BLaER1 (cell line): ENCODE measurements at regions not wholly inside any gene's neighbourhood (a gene's known extent, or its start where the extent isn't known, plus 50 kb on each side); places are given as distances from the start of the nearest gene placed in this dataset.

ENCODE experiments used
- H3K27ac ChIP-seq: shearing (Covaris generic); formaldehyde crosslinking; 2 replicates; pipeline ENCODE4 v1.8.1; 2022
- H3K27me3 ChIP-seq: shearing (Covaris generic); formaldehyde crosslinking; 2 replicates; pipeline ENCODE4 v1.8.1; 2022
- H3K36me3 ChIP-seq: shearing (Covaris generic); formaldehyde crosslinking; 2 replicates; pipeline ENCODE4 v1.8.1; 2022
- H3K4me1 ChIP-seq: shearing (Covaris generic); formaldehyde crosslinking; 2 replicates; pipeline ENCODE4 v1.8.1; 2022
- H3K4me2 ChIP-seq: shearing (Covaris generic); formaldehyde crosslinking; 2 replicates; pipeline ENCODE4 v1.8.1; 2022
- H3K4me3 ChIP-seq: shearing (Covaris generic); formaldehyde crosslinking; 2 replicates; pipeline ENCODE4 v1.8.1; 2022
- H3K9ac ChIP-seq: shearing (Covaris generic); formaldehyde crosslinking; 2 replicates; pipeline ENCODE4 v1.8.1; 2022
- H3K9me3 ChIP-seq: shearing (Covaris generic); formaldehyde crosslinking; 2 replicates; pipeline ENCODE4 v1.8.1; 2022
- H4K20me1 ChIP-seq: shearing (Covaris generic); formaldehyde crosslinking; 2 replicates; pipeline ENCODE4 v1.8.1; 2022
- Cebpa-rat ChIP-seq: shearing (Covaris generic); IDR thresholded peaks from 2 replicates; pipeline ENCODE4 v1.8.1; 2022

DNA sequence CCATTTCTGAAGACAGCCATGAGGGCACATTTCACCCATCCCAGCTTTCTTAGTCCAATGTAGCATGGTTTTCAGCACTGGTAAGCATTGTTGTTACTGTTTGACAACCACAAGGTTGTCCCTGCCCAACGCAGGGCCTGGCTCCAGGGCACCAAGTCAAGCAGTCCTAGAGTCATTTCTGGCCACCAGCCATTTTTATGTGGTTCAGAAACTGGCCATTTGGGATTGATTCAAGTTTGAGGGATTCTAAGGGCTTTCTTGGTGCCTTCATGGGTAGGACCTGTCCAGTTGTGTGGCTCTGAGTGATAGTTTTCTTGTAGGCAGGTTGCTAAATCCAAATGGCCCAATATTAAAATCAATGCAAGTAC lies 535.4 kb upstream of the USP24 start:
- Histone ChIP-seq H3K9ac (no peak overlapping the region), H3K4me3 (no peak overlapping the region), H3K27ac (no peak overlapping the region), H3K9me3 (peaks cover 10% of the 10 kb centered on the region), H3K4me1 (no peaks in the 10 kb centered on the region), H3K27me3 (no peaks in the 10 kb centered on the region; the same call in 1 of the 2 replicates), H4K20me1 (no peaks in the 10 kb centered on the region), H3K4me2 (no peak overlapping the region), H3K36me3 (no peaks in the 10 kb centered on the region)
- no peak for TF ChIP-seq Cebpa-rat

DNA sequence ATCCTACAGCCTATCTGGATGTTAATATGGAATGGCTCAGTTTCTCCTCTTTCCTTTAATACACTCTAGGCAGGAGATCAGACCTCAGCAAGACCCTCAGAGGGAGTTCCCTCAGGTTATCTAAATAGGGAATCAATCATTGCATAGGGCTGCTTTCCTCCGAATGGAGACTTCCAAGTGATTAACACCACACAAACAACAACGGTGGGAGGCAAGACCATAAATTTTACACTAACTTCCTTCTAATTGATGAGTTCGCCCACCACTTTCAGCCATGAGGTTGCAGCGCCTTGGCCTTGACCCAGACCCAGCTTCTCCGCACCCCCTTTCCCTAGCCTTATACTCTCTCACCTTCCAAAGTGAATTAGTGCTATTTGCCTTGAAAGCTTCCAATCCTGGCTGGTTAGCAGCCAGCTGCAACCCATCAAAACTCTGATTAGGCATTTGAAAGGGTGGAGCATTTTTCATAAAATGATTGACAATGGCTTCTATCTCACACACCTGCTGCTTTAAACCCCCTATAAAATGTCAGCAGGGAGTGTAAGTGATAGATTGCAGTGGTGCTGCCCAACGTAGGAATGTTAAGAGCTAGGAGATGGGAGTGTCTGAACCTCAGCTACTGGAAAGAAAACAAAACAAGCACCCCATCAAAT lies 534.9 kb upstream of the USP24 start:
- no peak overlapping the region for H3K4me2 ChIP-seq
- H3K9ac ChIP-seq, result no peak overlapping the region
- no peaks in the 10 kb centered on the region; the same call in 1 of the 2 replicates for H3K27me3 ChIP-seq
- no peak overlapping the region for H3K4me3 ChIP-seq
- no peak for TF ChIP-seq Cebpa-rat
- no peaks in the 10 kb centered on the region for H3K36me3 ChIP-seq
- H4K20me1 ChIP-seq, result no peaks in the 10 kb centered on the region
- peaks cover 10% of the 10 kb centered on the region for H3K9me3 ChIP-seq
- H3K4me1 ChIP-seq, result no peaks in the 10 kb centered on the region
- H3K27ac ChIP-seq, result no peak overlapping the region

DNA sequence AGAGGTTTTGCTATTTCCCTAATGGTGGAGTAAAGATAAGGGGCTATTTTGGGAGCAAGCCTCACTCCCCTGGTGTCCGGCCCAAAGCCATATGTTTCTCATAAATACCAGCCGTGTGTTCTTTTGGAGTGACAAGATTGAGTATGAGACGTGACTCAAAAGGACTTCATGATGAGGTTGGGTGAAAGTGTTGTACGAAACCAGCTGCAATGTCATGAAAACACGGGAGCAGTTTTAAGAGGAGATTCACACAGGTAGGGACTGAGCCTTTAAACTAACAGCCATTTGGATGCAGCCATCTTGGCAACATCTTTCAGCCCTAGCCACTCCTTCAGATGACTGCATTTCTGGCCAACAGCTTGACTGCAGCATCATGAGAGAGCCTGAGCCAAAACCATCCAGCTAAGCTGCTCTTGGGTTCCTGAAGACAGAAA lies 532.3 kb upstream of the USP24 start:
- no peak overlapping the region for H3K4me3 ChIP-seq
- no peaks in the 10 kb centered on the region for H3K36me3 ChIP-seq
- no peaks in the 10 kb centered on the region for H4K20me1 ChIP-seq
- H3K4me1 ChIP-seq, result no peaks in the 10 kb centered on the region
- no peak overlapping the region for H3K27ac ChIP-seq
- peaks cover 10% of the 10 kb centered on the region for H3K9me3 ChIP-seq
- H3K27me3 ChIP-seq, result no peaks in the 10 kb centered on the region; the same call in 1 of the 2 replicates
- no peak overlapping the region for H3K4me2 ChIP-seq
- no peak for TF ChIP-seq Cebpa-rat
- no peak overlapping the region for H3K9ac ChIP-seq

DNA sequence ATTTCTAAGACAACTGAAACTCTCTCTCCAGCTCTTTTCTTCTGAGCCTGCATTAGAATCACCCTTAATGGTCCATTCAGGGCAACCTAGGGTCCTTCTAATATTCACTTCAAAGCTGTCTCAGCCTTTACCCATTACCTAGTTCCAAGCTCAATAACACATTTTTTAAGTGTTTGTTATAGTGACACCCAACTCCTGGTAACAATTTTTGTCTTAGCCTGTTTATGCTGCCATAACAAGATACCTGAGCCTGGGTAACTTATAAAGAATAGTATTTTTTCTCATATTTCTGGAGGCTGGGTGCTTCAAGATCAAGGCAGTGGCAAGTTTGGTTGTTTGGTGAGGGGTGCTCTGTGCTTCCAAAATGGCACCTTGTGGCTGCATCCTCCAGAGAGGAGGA lies 531.5 kb upstream of the USP24 start:
- no peaks in the 10 kb centered on the region for H3K4me1 ChIP-seq
- no peaks in the 10 kb centered on the region; the same call in 1 of the 2 replicates for H3K27me3 ChIP-seq
- H3K4me3 ChIP-seq, result no peak overlapping the region
- H4K20me1 ChIP-seq, result no peaks in the 10 kb centered on the region
- no peak overlapping the region for H3K9ac ChIP-seq
- H3K4me2 ChIP-seq, result no peak overlapping the region
- H3K27ac ChIP-seq, result no peak overlapping the region
- no peaks in the 10 kb centered on the region for H3K36me3 ChIP-seq
- peaks cover 10% of the 10 kb centered on the region for H3K9me3 ChIP-seq
- TF ChIP-seq Cebpa-rat, result no peak

DNA sequence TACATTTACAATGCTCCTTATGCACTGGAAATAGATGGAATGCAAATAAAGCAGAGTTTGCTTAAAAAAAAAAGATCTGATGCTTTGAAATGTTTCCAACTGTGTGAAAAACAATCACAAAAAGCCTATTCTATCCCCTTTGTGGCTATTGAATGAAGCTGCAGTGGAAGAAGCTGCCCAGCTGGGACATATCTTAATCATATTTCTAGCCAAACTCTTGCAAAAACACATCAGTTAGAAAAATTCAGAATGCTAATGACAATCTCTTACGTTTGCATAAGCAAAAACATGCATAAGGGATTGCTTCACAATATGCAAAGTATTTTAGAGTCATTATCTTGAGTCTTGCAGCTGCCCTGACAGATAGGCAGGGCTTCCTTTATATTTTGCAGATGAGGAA lies 526.4 kb upstream of the USP24 start:
- H3K4me2 ChIP-seq, result no peak overlapping the region

DNA sequence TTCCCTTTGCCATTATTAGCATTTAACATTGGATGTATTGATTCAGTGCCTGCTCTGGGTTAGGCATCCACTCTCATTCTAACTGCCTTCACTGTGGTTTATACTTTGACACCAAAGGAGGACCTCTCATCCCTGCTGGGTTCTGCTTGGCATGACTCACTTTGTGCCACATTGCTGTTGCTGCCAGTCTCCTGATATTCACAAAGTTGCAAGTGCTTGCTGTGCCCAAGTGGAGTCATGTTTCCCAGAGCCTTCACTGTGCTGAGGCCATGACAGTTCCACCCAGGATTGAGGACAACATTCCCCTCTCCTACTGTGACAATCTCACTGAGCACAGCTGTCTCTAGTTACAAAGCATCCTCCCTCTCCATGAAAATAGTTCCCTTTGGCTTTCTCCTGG lies 519.9 kb upstream of the USP24 start:
- H3K27ac ChIP-seq, result no peak overlapping the region
- no peaks in the 10 kb centered on the region for H3K4me1 ChIP-seq
- no peak for TF ChIP-seq Cebpa-rat
- no peak overlapping the region for H3K4me3 ChIP-seq
- H3K27me3 ChIP-seq, result no peaks in the 10 kb centered on the region
- no peak overlapping the region for H3K9ac ChIP-seq
- H4K20me1 ChIP-seq, result no peaks in the 10 kb centered on the region
- H3K36me3 ChIP-seq, result no peaks in the 10 kb centered on the region
- H3K4me2 ChIP-seq, result no peak overlapping the region
- H3K9me3 ChIP-seq, result 0 out of 2 replicates have a peak, but pooled peaks cover 4% of the 10 kb centered on the region

More for the DNA sequence above, 526.4 kb upstream of the USP24 start:
- Histone ChIP-seq H3K4me3 (no peak overlapping the region), H3K27ac (no peak overlapping the region), H4K20me1 (no peaks in the 10 kb centered on the region), H3K9me3 (peaks cover 6% of the 10 kb centered on the region), H3K9ac (no peak overlapping the region), H3K4me1 (no peaks in the 10 kb centered on the region), H3K36me3 (no peaks in the 10 kb centered on the region), H3K27me3 (no peaks in the 10 kb centered on the region)
- no peak for TF ChIP-seq Cebpa-rat

DNA sequence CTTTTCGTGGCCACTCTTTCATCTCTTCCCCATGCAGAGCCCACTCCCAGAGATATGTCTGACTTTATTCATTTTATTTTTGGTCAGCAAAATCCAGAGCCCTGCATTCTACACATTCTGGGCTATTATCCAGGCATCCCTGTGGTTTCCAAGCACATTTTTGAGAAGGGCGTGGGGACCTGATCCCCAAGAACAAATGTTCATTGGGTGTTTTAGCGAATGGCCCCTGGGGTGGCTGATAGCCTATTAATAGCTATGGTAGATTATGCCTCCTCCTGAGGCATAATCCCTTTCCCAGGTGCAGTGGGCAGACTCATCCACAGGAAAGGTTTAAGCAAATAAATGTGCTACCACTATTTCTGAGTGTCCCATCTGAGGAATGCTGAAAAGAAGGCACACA lies 511.8 kb upstream of the USP24 start:
- Histone ChIP-seq H3K27me3 (no peaks in the 10 kb centered on the region), H3K4me2 (no peak overlapping the region), H4K20me1 (no peaks in the 10 kb centered on the region), H3K9me3 (no peaks in the 10 kb centered on the region), H3K27ac (no peak overlapping the region), H3K4me1 (no peaks in the 10 kb centered on the region), H3K4me3 (no peak overlapping the region), H3K9ac (no peak overlapping the region), H3K36me3 (no peaks in the 10 kb centered on the region)
- TF ChIP-seq Cebpa-rat, result no peak

DNA sequence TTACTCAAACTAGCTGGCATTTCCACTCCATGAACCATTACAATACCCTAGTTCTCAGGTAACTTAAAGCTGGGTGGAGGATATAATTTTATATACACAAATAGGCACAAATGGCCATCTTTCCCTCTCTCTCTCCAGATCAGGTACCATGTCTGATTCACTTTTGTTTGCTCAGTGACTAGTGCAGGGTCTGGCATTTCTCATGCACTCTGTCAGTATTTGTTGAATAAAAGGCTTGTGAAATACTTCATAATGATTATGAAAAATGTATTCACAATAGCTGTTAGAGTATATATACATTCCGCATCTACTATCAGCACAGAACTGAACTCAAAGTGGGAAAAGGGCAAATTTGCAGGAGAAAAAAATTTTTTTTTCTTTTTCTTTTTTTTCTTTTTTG lies 510.2 kb upstream of the USP24 start:
- Histone ChIP-seq H3K27me3 (no peaks in the 10 kb centered on the region), H3K4me2 (no peak overlapping the region), H3K4me1 (no peaks in the 10 kb centered on the region), H4K20me1 (no peaks in the 10 kb centered on the region), H3K9me3 (no peaks in the 10 kb centered on the region), H3K27ac (no peak overlapping the region), H3K36me3 (no peaks in the 10 kb centered on the region), H3K4me3 (no peak overlapping the region), H3K9ac (no peak overlapping the region)
- TF ChIP-seq Cebpa-rat, result no peak

DNA sequence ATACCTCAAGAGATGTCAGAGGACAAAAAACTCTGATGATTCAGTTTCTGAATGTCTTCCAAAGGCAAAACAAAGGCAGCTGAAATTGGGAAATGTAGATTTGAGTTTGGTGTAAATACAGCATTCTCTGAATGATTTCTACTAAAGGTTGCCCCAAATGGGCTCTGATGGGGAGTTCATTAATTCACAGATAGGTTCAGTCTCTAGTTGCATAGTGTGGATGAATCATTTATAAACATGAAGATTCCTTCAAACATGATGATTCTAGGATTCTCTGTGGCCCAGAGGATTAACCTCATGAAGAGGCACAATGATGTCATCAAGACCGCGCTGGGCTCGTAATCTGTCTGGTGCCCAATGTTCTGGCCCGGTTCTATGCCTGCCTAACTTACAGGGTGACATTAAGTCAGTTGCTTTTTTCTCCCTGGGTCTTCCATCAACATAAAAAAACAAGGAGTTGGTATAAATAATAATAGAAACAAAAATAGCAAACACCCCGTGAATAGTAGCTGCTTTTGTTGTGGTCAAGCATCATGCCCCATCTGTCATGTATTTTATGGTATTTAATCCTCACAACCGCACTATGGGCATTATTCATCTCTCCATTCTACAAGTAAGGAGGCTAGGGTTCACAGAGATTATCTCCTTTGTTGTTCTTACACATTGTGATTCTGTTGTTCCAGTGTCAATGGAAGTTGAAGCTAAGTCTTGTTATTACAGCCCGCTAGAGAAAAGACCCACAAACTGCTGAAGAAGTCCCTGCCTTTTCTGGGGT lies 509.6 kb upstream of the USP24 start:
- Histone ChIP-seq H3K27ac (no peak overlapping the region), H4K20me1 (no peaks in the 10 kb centered on the region), H3K4me2 (no peak overlapping the region; the same call in 1 of the 2 replicates), H3K4me1 (no peaks in the 10 kb centered on the region), H3K27me3 (no peaks in the 10 kb centered on the region), H3K9me3 (no peaks in the 10 kb centered on the region), H3K36me3 (no peaks in the 10 kb centered on the region), H3K4me3 (no peak overlapping the region), H3K9ac (no peak overlapping the region)
- no peak for TF ChIP-seq Cebpa-rat

DNA sequence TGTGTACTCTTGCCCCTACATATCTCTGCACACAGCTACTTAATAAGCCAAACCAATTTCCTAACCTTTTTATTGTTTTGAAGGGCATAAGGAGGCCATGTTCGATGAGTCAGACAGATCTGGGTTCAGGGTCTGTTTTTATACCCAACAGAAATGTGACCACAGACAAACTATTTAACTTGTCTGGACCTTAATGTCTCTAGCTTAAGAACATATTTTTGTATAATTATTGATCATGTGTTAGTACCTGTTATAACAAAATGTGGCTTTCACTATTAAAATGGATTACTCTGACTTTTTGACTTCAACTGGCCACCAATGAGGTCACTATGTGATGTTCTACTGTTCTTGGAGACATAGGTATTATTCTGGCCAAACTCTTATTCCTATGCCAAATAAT lies 507.8 kb upstream of the USP24 start:
- Histone ChIP-seq H3K4me1 (0 out of 2 replicates have a peak, but pooled peaks cover 1% of the 10 kb centered on the region), H3K27ac (no peak overlapping the region), H3K4me2 (no peak overlapping the region), H3K27me3 (no peaks in the 10 kb centered on the region), H3K9ac (no peak overlapping the region), H3K36me3 (no peaks in the 10 kb centered on the region), H3K9me3 (no peaks in the 10 kb centered on the region), H4K20me1 (no peaks in the 10 kb centered on the region), H3K4me3 (no peak overlapping the region)
- TF ChIP-seq Cebpa-rat, result no peak
